A549 (cell line): ENCODE measurements at regions not wholly inside any gene's neighbourhood (a gene's known extent, or its start where the extent isn't known, plus 50 kb on each side); places are given as distances from the start of the nearest gene placed in this dataset.

Source experiments
- ATAC-seq, 2 experiments: fragments of 200-7000 bp in 1 of 2; fragments of >200 bp in 1 of 2; cut with Nextera tagmentation in 1 of 2; cut with Tn5 transposase in 1 of 2; 3 replicates each; pipeline versions ENCODE4 v1.8.0 to v1.9.1; 2018 to 2020; ENCODE audit warnings: mild to moderate bottlenecking in 1 of 2, moderate library complexity in 1 of 2
- CTCF ChIA-PET: fragments of 300-600 bp; sonication (Branson Sonifier 250); formaldehyde crosslinking; extraction: SDS; loops from one replicate; lab custom pipeline; 2021; ENCODE audit warnings: antibody characterized with exemption, inconsistent platforms; lab: Yijun Ruan, JAX
- POLR2A ChIA-PET: fragments of 350-600 bp; formaldehyde crosslinking; extraction: SDS; loops from one replicate; lab custom pipeline; 2021; ENCODE audit warnings: antibody characterized with exemption, inconsistent platforms; lab: Yijun Ruan, JAX
- DNase-seq, 2 experiments: peaks; one replicate each; pipeline versions ENCODE4 v3.0.0 to v3.0.0-alpha.2; 2011 to 2016; ENCODE audit warnings: low read depth in 1 of 2, low spot score in 1 of 2
- FAIRE-seq: peaks from 2 replicates; lab custom pipeline; 2011; peaks lifted over from hg19 to GRCh38; lab: Jason Lieb, UNC
- H3K27ac ChIP-seq, 2 experiments: fragments of >200 bp; sonication (Bioruptor Twin); formaldehyde crosslinking; 3 replicates each; pipeline ENCODE4 v1.5.1; 2016 to 2017
- H3K4me1 ChIP-seq: fragments of >200 bp; sonication (Bioruptor Twin); formaldehyde crosslinking; 3 replicates; pipeline ENCODE4 v1.6.1; 2016
- H3K4me2 ChIP-seq: fragments of >200 bp; sonication (Bioruptor Twin); formaldehyde crosslinking; 3 replicates; pipeline ENCODE4 v1.6.1; 2016
- H3K4me3 ChIP-seq: fragments of >200 bp; sonication (Bioruptor Twin); formaldehyde crosslinking; 3 replicates; pipeline ENCODE4 v1.5.1; 2016
- H3K9me3 ChIP-seq: fragments of >200 bp; sonication (Bioruptor Twin); formaldehyde crosslinking; 3 replicates; pipeline ENCODE4 v1.6.1; 2016
- BHLHE40 ChIP-seq: IDR thresholded peaks from 2 replicates; pipeline ENCODE4 v1.6.1; 2012; ENCODE audit warnings: low read depth, low read length, inconsistent platforms
- CBX8 ChIP-seq: fragments of 200-600 bp; sonication (generic); IDR thresholded peaks from 2 replicates; pipeline ENCODE4 v1.6.1; 2016
- CEBPB ChIP-seq, 2 experiments: fragments of >200 bp in 1 of 2; sonication (Bioruptor Twin) in 1 of 2; formaldehyde crosslinking in 1 of 2; IDR thresholded peaks; 2 replicates each; pipeline ENCODE4 v1.6.1; 2012 to 2016
- EHF ChIP-seq: fragments of 250-450 bp; sonication (Bioruptor Pico); IDR thresholded peaks from 2 replicates; pipeline ENCODE4 v1.5.0; 2020; ENCODE audit warnings: mild to moderate bottlenecking
- EP300 ChIP-seq, 2 experiments: fragments of >200 bp; sonication (Bioruptor Twin); formaldehyde crosslinking; IDR thresholded peaks; 2 replicates in 1 of 2; 3 replicates in 1 of 2; pipeline ENCODE4 v1.6.1; 2016 to 2017
- ESRRA ChIP-seq: fragments of 150-350 bp; IDR thresholded peaks from 2 replicates; pipeline ENCODE4 v1.6.1; 2014; ENCODE audit warnings: mild to moderate bottlenecking, low read length, borderline replicate concordance
- FOSB ChIP-seq: fragments of 250-450 bp; sonication (Bioruptor Pico); IDR thresholded peaks from 2 replicates; pipeline ENCODE4 v1.5.0; 2020; ENCODE audit warnings: mild to moderate bottlenecking, moderate library complexity
- FOSL2 ChIP-seq, 2 experiments: fragments of 450-650 bp in 1 of 2; fragments of >200 bp in 1 of 2; sonication (Bioruptor Twin) in 1 of 2; formaldehyde crosslinking; IDR thresholded peaks; 2 replicates each; pipeline versions ENCODE4 v1.5.0 to v1.6.1; 2016 to 2020; ENCODE audit warnings: mild to moderate bottlenecking in 1 of 2, moderate library complexity in 1 of 2
- GATA3 ChIP-seq: IDR thresholded peaks from 2 replicates; pipeline ENCODE4 v1.6.1; 2012; ENCODE audit warnings: borderline replicate concordance
- HDAC2 ChIP-seq: fragments of 200-600 bp; sonication (generic); IDR thresholded peaks from 2 replicates; pipeline ENCODE4 v1.6.1; 2016
- HOXA7 ChIP-seq: fragments of 250-450 bp; sonication (Bioruptor Pico); IDR thresholded peaks from 2 replicates; pipeline ENCODE4 v1.5.0; 2020; ENCODE audit warnings: mild to moderate bottlenecking, moderate library complexity
- HOXB5 ChIP-seq: fragments of 250-450 bp; sonication (Bioruptor Pico); IDR thresholded peaks from 2 replicates; pipeline ENCODE4 v1.5.0; 2020; ENCODE audit warnings: mild to moderate bottlenecking, moderate library complexity
- JUNB ChIP-seq: fragments of >200 bp; sonication (Bioruptor Twin); formaldehyde crosslinking; IDR thresholded peaks from 2 replicates; pipeline ENCODE4 v1.6.1; 2016
- KDM1A ChIP-seq: fragments of 200-600 bp; sonication (generic); IDR thresholded peaks from 2 replicates; pipeline ENCODE4 v1.6.1; 2016; ENCODE audit warnings: low read depth, mild to moderate bottlenecking
- MAFK ChIP-seq: fragments of 450-650 bp; IDR thresholded peaks from 2 replicates; pipeline ENCODE4 v1.6.1; 2014; ENCODE audit not compliant: partially characterized antibody
- NFE2L2 ChIP-seq: fragments of 150-350 bp; conservative IDR thresholded peaks from 2 replicates; pipeline ENCODE4 v1.6.1; 2014; ENCODE audit warnings: low read length
- NR3C1 ChIP-seq: fragments of >200 bp; sonication (Bioruptor Twin); formaldehyde crosslinking; IDR thresholded peaks from 3 replicates; pipeline ENCODE4 v1.6.1; 2017
- POLR2AphosphoS2 ChIP-seq: conservative IDR thresholded peaks from 2 replicates; pipeline ENCODE4 v1.6.1; 2012; ENCODE audit warnings: low read length, improper control_type of control experiment, inconsistent platforms
- RAD21 ChIP-seq, 2 experiments: fragments of >200 bp in 1 of 2; sonication (Bioruptor Twin) in 1 of 2; formaldehyde crosslinking in 1 of 2; IDR thresholded peaks in 1 of 2; conservative IDR thresholded peaks in 1 of 2; 2 replicates in 1 of 2; 3 replicates in 1 of 2; pipeline ENCODE4 v1.6.1; 2012 to 2018; ENCODE audit warnings: inconsistent platforms in 1 of 2
- RARB ChIP-seq: fragments of 250-450 bp; sonication (Bioruptor Pico); IDR thresholded peaks from 2 replicates; pipeline ENCODE4 v1.8.0; 2021; ENCODE audit warnings: mild to moderate bottlenecking, moderate library complexity
- RFX5 ChIP-seq: fragments of 450-650 bp; IDR thresholded peaks from 2 replicates; pipeline ENCODE4 v1.7.1; 2014; ENCODE audit warnings: antibody characterized with exemption, mild to moderate bottlenecking, moderate library complexity
- TP53 ChIP-seq: fragments of 250-450 bp; sonication (Bioruptor Pico); IDR thresholded peaks from 2 replicates; pipeline ENCODE4 v1.5.0; 2021; ENCODE audit warnings: mild to moderate bottlenecking, moderate library complexity
- ZNF302 ChIP-seq: fragments of 250-450 bp; sonication (Bioruptor Pico); IDR thresholded peaks from 2 replicates; pipeline ENCODE4 v1.9.0; 2021; ENCODE audit warnings: inconsistent platforms, mild to moderate bottlenecking, moderate library complexity
- ZSCAN20 ChIP-seq: fragments of 250-450 bp; sonication (Bioruptor Pico); IDR thresholded peaks from 2 replicates; pipeline ENCODE4 v1.8.0; 2022; ENCODE audit warnings: mild to moderate bottlenecking, moderate library complexity
- WGBS: methylation state at CpG from one replicate; pipeline ENCODE4 v1.1.6; 2017; ENCODE audit errors: missing lambda C conversion rate; 5-methylcytosine and 5-hydroxymethylcytosine counted together
- TF ChIP-seq, protein P1 (sequence below): IDR thresholded peaks from 2 replicates; pipeline ENCODE4 v1.6.1; 2012
- TF ChIP-seq, protein P2 (sequence below): fragments of >200 bp; sonication (Bioruptor Twin); formaldehyde crosslinking; IDR thresholded peaks from 2 replicates; pipeline ENCODE4 v1.6.1; 2016
- TF ChIP-seq, protein P3 (sequence below): fragments of 250-450 bp; sonication (Bioruptor Pico); IDR thresholded peaks from 2 replicates; pipeline ENCODE4 v1.5.0; 2020; ENCODE audit warnings: low read depth, mild to moderate bottlenecking, moderate library complexity
- TF ChIP-seq, protein P4 (sequence below): IDR thresholded peaks from 2 replicates; pipeline ENCODE4 v1.6.1; 2012
- TF ChIP-seq, protein P5 (sequence below): fragments of 250-450 bp; sonication (Bioruptor Pico); IDR thresholded peaks from 2 replicates; pipeline ENCODE4 v1.5.0; 2021; ENCODE audit warnings: mild to moderate bottlenecking, moderate library complexity, borderline replicate concordance

DNA sequence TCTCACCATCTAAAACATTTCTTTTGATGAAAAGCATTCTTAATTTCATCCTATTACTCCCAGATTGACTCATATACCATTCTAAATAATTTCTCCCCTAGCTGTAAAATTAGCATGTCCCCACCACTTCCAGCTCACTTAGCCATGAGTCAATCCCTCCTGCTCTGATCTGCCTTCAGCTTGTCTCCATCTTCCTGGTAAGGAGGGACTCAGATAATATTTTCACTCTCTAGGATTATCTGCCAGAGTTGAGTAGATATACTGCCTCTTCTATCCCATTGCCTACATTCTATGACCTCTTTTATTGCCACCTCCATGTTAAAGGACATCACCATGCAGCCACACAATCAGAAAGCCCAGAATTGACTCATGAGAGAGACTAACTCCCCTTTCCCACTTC, 348.8 kb upstream of the POU3F2 start:
- Histone ChIP-seq H3K4me2 (no peak overlapping the region), H3K27ac (no peak overlapping the region), H3K4me3 (no peak overlapping the region), H3K9me3 (no peaks in the 10 kb centered on the region), H3K4me1 (no peaks in the 10 kb centered on the region)
- no peak for DNase-seq
- no peak for ATAC-seq
- no peak for FAIRE-seq
- ChIA-PET POLR2A (no interaction called here), CTCF (no interaction called here)
- no peak for TF ChIP-seq GATA3
- TF ChIP-seq HOXA7 = no peak
- no peak for TF ChIP-seq NFE2L2
- no peak for TF ChIP-seq TP53 (CRISPR knock-in tag)
- TF ChIP-seq, protein P1, sequence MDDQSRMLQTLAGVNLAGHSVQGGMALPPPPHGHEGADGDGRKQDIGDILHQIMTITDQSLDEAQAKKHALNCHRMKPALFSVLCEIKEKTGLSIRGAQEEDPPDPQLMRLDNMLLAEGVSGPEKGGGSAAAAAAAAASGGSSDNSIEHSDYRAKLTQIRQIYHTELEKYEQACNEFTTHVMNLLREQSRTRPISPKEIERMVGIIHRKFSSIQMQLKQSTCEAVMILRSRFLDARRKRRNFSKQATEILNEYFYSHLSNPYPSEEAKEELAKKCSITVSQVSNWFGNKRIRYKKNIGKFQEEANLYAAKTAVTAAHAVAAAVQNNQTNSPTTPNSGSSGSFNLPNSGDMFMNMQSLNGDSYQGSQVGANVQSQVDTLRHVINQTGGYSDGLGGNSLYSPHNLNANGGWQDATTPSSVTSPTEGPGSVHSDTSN = no peak
- no peak for TF ChIP-seq KDM1A
- TF ChIP-seq ZSCAN20 (CRISPR knock-in tag) = no peak
- no peak for TF ChIP-seq CEBPB (IDR thresholded peaks at IDR 0.05)
- no peak for TF ChIP-seq MAFK
- no peak for TF ChIP-seq CBX8
- no peak for TF ChIP-seq ZNF302
- no peak for TF ChIP-seq ESRRA
- no peak for TF ChIP-seq FOSL2 (IDR thresholded peaks at IDR 0.05)
- TF ChIP-seq FOSL2 (CRISPR knock-in tag; IDR thresholded peaks at IDR 0.05) = no peak
- TF ChIP-seq POLR2AphosphoS2 = no peak
- TF ChIP-seq, protein P2, sequence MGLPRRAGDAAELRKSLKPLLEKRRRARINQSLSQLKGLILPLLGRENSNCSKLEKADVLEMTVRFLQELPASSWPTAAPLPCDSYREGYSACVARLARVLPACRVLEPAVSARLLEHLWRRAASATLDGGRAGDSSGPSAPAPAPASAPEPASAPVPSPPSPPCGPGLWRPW = no peak
- no peak for TF ChIP-seq BHLHE40
- no peak for TF ChIP-seq JUNB

DNA sequence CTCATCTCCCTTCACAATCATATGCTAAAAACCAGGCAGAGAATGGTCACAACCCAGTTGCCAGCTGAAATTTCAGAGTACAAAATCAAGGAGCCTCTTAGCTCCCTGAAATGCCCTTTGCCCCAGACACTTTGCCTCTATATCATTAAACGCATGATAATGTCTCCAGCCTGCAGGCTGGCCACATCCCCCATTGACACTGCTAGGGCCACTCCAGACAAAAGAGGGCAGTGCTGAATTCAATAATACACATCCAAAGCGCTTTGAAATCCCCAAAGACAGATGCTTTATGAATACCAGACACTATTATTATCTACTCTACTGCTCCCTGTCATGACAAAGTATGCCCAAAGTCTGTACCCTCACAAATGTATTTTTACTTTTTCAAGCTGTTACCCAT, 348.3 kb upstream of the POU3F2 start:
- Histone ChIP-seq H3K27ac (no peak overlapping the region), H3K4me1 (no peaks in the 10 kb centered on the region), H3K4me2 (no peak overlapping the region), H3K4me3 (no peak overlapping the region), H3K9me3 (no peaks in the 10 kb centered on the region)
- WGBS = 8% methylated on average over 2 of the region's 2 CpGs
- ChIA-PET CTCF (no interaction called here), POLR2A (no interaction called here)
- ATAC-seq = no peak
- TF ChIP-seq RFX5 (no peak), EP300 (IDR thresholded peaks at IDR 0.05) (no peak), RAD21 (conservative IDR thresholded peaks at IDR 0.05 in 1 of 2, IDR thresholded peaks at IDR 0.05 in 1 of 2) (no peak), CBX8 (no peak), POLR2AphosphoS2 (no peak), HDAC2 (no peak), HOXB5 (no peak), EHF (CRISPR knock-in tag) (no peak), CEBPB (IDR thresholded peaks at IDR 0.05) (no peak), FOSB (CRISPR knock-in tag) (no peak), NR3C1 (no peak), JUNB (no peak), RARB (CRISPR knock-in tag) (no peak)
- TF ChIP-seq, protein P3, sequence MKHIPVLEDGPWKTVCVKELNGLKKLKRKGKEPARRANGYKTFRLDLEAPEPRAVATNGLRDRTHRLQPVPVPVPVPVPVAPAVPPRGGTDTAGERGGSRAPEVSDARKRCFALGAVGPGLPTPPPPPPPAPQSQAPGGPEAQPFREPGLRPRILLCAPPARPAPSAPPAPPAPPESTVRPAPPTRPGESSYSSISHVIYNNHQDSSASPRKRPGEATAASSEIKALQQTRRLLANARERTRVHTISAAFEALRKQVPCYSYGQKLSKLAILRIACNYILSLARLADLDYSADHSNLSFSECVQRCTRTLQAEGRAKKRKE (CRISPR knock-in tag) = no peak
- TF ChIP-seq, protein P4, sequence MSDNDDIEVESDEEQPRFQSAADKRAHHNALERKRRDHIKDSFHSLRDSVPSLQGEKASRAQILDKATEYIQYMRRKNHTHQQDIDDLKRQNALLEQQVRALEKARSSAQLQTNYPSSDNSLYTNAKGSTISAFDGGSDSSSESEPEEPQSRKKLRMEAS = no peak
- TF ChIP-seq, protein P5, sequence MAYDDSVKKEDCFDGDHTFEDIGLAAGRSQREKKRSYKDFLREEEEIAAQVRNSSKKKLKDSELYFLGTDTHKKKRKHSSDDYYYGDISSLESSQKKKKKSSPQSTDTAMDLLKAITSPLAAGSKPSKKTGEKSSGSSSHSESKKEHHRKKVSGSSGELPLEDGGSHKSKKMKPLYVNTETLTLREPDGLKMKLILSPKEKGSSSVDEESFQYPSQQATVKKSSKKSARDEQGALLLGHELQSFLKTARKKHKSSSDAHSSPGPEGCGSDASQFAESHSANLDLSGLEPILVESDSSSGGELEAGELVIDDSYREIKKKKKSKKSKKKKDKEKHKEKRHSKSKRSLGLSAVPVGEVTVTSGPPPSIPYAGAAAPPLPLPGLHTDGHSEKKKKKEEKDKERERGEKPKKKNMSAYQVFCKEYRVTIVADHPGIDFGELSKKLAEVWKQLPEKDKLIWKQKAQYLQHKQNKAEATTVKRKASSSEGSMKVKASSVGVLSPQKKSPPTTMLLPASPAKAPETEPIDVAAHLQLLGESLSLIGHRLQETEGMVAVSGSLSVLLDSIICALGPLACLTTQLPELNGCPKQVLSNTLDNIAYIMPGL (CRISPR knock-in tag) = no peak
- DNase-seq = no peak
- FAIRE-seq = no peak
